ENCODE measurements at regions not wholly inside any gene's neighbourhood (a gene's known extent, or its start where the extent isn't known, plus 50 kb on each side); places are given as distances from the start of the nearest gene placed in this dataset.

- Histone ChIP-seq H2AFZ (ENCODE audit: low read length) (no peak overlapping the region), H4K20me1 (ENCODE audit: insufficient read depth, low read length) (no peaks in the 10 kb centered on the region), H3K4me3 (ENCODE audit: low read depth, low read length, poor library complexity, severe bottlenecking) (no peak overlapping the region), H3K9ac (ENCODE audit: low read length) (no peak overlapping the region), H3K27ac (ENCODE audit: low read depth, low read length, poor library complexity, severe bottlenecking) (no peak overlapping the region), H3K9me2 (ENCODE audit: low read depth, low read length) (no peaks in the 10 kb centered on the region), H3K79me2 (ENCODE audit: insufficient read depth, low read length) (no peaks in the 10 kb centered on the region), H3K9me3 (ENCODE audit: low read length) (peaks cover 4% of the 10 kb centered on the region; the same call in 1 of the 2 replicates), H3K27me3 (ENCODE audit: insufficient read depth, low read length) (no peaks in the 10 kb centered on the region), H3K36me3 (ENCODE audit: insufficient read depth, low read length) (no peaks in the 10 kb centered on the region), H3K4me1 (ENCODE audit: insufficient read depth, low read length, severe bottlenecking) (peaks cover 30% of the 10 kb centered on the region), H3F3A (ENCODE audit: insufficient read depth, low read length) (no peaks in the 10 kb centered on the region), H3K4me2 (ENCODE audit: low read length) (no peak overlapping the region)
- TF ChIP-seq CTCF (IDR thresholded peaks at IDR 0.05; ENCODE audit: low read length) (no peak), EZH2 (IDR thresholded peaks at IDR 0.05; ENCODE audit: borderline replicate concordance, low read length) (no peak)
Measured at GRCh38 chr2:64771737-64772136, 118.0 kb upstream of the SERTAD2 start.

GRCh38 chr2:64773461-64774118 lies 119.9 kb upstream of the SERTAD2 start:
- Histone ChIP-seq H3F3A (ENCODE audit: insufficient read depth, low read length) (no peaks in the 10 kb centered on the region), H3K4me3 (ENCODE audit: low read depth, low read length, poor library complexity, severe bottlenecking) (no peak overlapping the region), H3K9ac (ENCODE audit: low read length) (no peak overlapping the region), H3K27me3 (ENCODE audit: insufficient read depth, low read length) (no peaks in the 10 kb centered on the region), H3K4me1 (ENCODE audit: insufficient read depth, low read length, severe bottlenecking) (peaks cover 13% of the 10 kb centered on the region), H4K20me1 (ENCODE audit: insufficient read depth, low read length) (no peaks in the 10 kb centered on the region), H3K9me3 (ENCODE audit: low read length) (peaks cover 4% of the 10 kb centered on the region; the same call in 1 of the 2 replicates), H3K4me2 (ENCODE audit: low read length) (no peak overlapping the region), H3K79me2 (ENCODE audit: insufficient read depth, low read length) (no peaks in the 10 kb centered on the region), H3K36me3 (ENCODE audit: insufficient read depth, low read length) (no peaks in the 10 kb centered on the region), H3K9me2 (ENCODE audit: low read depth, low read length) (no peaks in the 10 kb centered on the region), H3K27ac (ENCODE audit: low read depth, low read length, poor library complexity, severe bottlenecking) (no peak overlapping the region), H2AFZ (ENCODE audit: low read length) (no peak overlapping the region)
- TF ChIP-seq CTCF (IDR thresholded peaks at IDR 0.05; ENCODE audit: low read length), result no peak
- no peak for TF ChIP-seq EZH2 (IDR thresholded peaks at IDR 0.05; ENCODE audit: borderline replicate concordance, low read length)

DNA sequence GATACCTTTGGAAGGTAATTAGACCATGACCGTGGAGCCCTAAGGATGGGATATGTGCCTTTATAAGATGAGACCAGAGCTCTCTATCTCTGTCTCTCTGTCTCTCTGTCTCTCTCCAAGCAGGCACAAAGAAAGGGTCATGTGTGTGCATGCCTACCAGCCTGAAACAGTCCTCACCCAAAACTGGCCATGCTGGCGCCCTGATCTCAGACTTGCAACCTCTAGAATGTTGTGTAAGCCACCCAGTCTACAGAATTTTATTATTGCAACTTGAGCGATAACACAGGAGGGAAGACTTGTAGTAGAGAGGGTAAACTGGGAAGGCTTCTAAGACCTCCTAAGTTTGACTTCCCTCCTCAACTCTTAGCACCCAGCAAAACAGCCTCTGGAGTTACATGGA lies 124.1 kb upstream of the SERTAD2 start:
- no peaks in the 10 kb centered on the region for H3K36me3 ChIP-seq (ENCODE audit: insufficient read depth, low read length)
- no peaks in the 10 kb centered on the region for H3K79me2 ChIP-seq (ENCODE audit: insufficient read depth, low read length)
- no peak overlapping the region for H3K4me2 ChIP-seq (ENCODE audit: low read length)
- H3F3A ChIP-seq (ENCODE audit: insufficient read depth, low read length), result no peaks in the 10 kb centered on the region
- no peak overlapping the region for H3K9ac ChIP-seq (ENCODE audit: low read length)
- H3K9me3 ChIP-seq (ENCODE audit: low read length), result peaks cover 4% of the 10 kb centered on the region; the same call in 1 of the 2 replicates
- H3K9me2 ChIP-seq (ENCODE audit: low read depth, low read length), result no peaks in the 10 kb centered on the region
- no peaks in the 10 kb centered on the region for H3K27me3 ChIP-seq (ENCODE audit: insufficient read depth, low read length)
- TF ChIP-seq EZH2 (IDR thresholded peaks at IDR 0.05; ENCODE audit: borderline replicate concordance, low read length), result no peak
- TF ChIP-seq CTCF (IDR thresholded peaks at IDR 0.05; ENCODE audit: low read length), result no peak
- H3K4me3 ChIP-seq (ENCODE audit: low read depth, low read length, poor library complexity, severe bottlenecking), result no peak overlapping the region
- H4K20me1 ChIP-seq (ENCODE audit: insufficient read depth, low read length), result no peaks in the 10 kb centered on the region
- no peaks in the 10 kb centered on the region for H3K4me1 ChIP-seq (ENCODE audit: insufficient read depth, low read length, severe bottlenecking)
- no peak overlapping the region for H2AFZ ChIP-seq (ENCODE audit: low read length)
- no peak overlapping the region for H3K27ac ChIP-seq (ENCODE audit: low read depth, low read length, poor library complexity, severe bottlenecking)

All from OCI-LY1 (cell line).